AML-193 (cell line): ENCODE measurements at regions not wholly inside any gene's neighbourhood (a gene's known extent, or its start where the extent isn't known, plus 50 kb on each side); places are given as distances from the start of the nearest gene placed in this dataset.

Source experiments
- DNase-seq, 2 experiments: peaks; one replicate each; lab custom pipeline; 2025; lab: John Stamatoyannopoulos, UW

DNA sequence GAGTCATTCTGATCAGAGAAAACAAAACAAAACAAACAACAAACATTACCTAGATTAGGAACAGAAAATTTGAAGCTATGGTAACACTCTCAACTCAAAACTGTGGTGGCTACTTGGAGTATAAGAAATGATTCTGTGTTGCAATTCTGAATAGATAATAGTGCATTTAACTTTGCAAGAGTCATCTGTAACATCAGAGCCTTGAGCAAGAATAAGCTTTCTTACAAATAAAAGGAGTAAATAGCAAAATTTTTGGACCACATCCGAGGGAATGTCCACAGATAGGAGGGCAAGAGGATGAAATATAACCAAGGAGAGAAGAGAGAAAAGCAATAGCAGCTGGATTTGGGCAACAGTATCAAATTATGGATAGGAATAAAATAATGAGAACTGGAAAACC lies 1090.6 kb downstream of the SLC6A15 start:
- no peak for DNase-seq

DNA sequence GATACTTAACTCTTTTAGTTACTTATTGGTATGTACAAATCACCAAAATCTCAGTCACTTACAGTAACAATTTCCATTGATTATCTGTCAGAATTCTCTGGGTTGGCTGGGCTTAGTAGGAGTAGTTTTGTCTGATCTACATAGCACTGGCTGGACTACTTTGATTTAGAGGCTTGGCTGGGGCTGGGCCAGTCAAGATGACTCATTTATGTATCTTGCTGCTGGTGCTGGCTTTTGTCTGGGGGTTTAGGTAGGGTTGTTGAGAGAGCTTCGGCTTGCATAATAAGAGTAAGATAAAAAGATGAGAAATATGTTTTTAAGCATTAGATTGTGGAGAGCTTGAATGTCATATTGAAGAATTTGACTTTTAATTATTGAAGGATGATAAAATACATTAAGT lies 1093.7 kb downstream of the SLC6A15 start:
- DNase-seq = no peak

DNA sequence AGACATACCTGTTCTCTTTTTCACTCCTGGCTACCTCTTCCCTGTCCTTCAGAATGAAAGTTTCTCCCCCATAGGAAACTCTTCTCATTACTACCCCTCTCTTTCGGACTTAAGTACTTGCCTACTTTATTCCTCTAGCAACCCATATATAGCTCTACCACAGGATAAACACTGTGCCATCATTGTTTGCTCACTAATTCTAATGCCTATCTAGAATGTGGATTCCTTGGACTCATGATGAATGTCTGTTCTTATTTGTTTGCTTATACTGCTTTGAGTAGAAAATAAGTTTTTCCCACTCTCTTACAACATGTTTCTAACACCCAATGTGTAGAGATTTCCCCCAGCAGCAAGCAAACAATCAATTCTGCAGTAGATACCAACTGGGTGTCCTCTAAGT lies 1094.9 kb downstream of the SLC6A15 start:
- DNase-seq = no peak

GRCh38 chr12:83808591-83808990 lies 1104.0 kb downstream of the SLC6A15 start:
- no peak for DNase-seq

- no peak for DNase-seq
Measured at GRCh38 chr12:83807871-83808270, 1104.7 kb downstream of the SLC6A15 start.

DNA sequence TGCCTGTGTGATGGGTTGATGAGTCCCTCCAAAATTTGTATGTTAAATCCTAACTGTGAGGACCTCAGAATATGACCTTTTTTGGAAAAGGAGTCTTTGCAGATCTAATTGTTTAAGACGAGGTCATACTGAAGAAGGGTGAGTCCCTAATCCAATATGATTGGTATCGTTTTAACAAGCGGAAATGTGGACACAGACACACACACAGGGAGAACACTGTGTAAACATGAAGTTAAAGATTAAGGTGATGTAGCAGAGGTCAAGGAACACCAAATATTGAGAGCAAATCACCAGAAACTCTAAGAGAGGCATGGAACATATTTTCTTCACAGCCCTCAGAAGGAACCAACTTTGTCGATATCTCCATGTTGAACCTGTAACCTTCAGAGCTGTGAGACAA lies 1106.7 kb downstream of the SLC6A15 start:
- DNase-seq = no peak

- no peak for DNase-seq
Measured at GRCh38 chr12:83805156-83805772, 1107.3 kb downstream of the SLC6A15 start.

DNA sequence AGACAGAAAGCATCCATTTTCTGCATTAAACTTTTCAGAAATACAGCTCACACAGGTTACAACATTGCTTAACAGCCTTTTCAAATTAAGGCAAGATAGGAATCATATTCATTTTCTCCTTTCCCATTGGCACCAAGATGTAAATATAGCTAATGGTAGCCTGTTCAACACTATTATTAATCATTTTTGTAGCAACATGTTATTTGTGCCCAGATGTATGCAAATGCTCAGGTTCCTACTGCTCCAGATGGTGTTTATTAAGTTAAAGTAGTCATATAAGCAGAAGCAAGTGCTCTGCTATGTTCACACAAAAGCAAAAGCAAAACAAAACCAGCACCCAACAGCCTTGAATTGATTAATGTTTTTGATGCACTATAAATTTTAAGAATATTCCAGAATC lies 1110.6 kb downstream of the SLC6A15 start:
- no peak for DNase-seq

DNA sequence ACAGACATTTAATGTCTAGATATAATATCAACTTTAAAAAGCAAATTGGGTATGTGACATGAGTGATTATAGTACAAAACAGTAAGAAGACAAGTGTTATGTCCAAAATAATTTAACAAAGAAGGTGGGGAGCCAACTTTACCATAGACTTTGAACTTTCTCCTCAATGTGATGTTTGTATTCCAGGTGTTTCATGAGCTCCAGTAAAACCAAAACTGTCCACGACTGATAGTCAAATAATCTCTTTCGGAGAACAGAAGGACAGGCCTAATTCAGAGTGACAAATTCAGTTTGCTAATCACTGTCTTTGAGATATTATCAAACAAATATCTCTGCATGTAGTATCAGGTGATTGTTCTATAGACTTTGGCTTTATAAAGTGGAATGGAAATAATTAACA lies 1112.6 kb downstream of the SLC6A15 start:
- DNase-seq = no peak

- no peak for DNase-seq
Measured at GRCh38 chr12:83796531-83796930, 1109.8 kb downstream of the TMTC2 start.

DNA sequence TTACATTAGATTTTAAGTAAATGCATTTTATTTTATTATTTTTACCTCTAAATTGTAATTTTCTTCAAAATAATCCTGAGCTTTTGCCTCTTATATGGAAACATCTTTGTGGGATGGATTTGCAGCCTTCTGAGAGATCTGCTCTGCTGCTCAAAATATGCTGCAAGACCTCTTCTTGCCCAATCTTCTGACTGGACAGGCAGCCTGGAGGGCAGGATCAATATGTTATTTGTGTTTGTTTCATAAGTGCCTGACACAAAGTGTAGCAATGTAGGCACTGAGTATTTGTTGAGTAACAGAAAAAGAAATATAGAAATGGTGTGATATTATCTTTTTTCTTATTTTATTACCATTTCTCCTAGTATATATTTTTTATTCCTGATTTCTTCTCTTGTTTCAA lies 1106.9 kb downstream of the TMTC2 start:
- DNase-seq = no peak

DNA sequence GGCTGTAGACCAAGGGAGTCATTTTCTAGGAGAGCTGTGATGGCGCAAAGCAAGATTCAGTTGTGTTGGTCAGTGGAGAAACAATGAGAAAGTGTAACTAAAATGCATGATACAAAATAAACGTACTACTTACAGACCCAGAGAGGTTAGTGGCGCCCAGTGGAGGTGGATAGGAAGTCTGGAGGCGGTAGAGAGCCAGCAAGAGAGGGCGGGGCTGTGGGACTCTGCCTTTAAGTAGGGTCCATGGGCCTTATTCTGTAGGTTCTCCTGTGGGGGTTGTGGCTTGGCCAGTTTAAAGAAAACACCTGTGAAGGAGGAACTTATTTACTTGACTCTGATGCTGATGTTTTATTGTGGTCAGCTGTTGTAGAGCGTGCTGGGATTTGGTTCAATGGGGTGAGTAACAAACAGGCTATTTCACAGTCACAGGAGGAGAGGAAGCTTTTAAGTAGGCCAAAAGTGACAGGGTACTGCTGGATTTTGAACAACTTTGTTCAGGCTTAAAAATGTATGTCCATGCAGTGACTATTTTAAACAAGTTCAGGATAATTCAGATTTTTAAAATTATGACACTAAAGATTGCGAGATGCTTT lies 1097.7 kb downstream of the TMTC2 start:
- no peak for DNase-seq

DNA sequence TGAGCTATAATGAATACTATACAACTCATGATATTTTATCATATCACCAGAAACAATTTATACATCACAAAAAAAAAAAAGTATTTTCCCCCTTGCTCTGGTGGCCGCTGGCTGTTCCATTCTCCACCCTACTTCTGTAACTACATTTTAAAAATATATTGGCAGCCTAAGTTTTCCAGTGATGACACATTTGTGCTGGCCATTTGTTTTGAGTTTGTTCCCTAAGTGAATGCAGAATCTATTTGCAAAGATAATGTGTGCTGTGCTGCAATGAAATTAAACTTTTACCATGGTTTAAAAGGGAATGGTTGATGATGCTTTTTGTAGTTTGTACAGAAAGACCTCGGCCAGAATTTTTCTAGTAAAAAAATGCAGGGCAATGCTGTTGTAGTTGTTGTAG lies 1092.8 kb downstream of the TMTC2 start:
- no peak for DNase-seq

DNA sequence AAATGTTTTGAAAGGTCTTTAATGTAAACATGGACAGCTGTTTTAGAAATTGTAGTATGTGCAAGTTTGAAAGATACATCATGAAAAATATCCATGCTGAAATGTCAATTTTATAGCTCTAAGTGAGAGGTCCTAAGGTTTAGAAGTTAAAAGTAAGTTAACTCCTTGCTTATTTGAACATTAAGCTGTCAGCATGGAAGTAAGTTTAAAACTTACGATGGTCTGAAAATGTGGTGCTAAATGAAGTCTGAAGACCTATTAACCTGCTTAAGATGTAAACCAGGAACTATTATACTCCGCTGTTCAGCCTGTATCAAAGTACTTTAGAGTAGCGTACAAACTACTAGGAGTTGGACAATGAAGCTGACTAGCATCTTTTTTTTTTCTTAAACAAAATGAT lies 1082.4 kb downstream of the TMTC2 start:
- no peak for DNase-seq

DNA sequence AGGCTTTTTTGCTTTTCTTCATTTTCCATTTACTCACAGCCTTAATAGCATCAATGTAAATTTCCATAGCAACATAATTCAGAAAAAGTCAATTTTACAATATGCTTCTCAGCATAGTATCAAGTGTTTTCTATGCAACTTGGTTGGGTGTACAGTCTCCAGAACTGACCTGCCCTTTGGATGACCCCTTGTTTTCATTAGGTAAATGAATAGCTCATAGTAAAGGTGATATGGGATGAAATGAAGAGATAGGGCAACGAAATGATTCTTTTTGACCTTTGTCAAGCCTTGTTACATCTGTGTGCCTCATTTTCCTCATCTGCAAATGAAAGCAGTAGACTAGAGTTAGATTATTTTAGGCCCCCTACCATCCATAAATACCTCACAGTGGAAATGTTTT lies 1081.0 kb downstream of the TMTC2 start:
- DNase-seq = no peak

DNA sequence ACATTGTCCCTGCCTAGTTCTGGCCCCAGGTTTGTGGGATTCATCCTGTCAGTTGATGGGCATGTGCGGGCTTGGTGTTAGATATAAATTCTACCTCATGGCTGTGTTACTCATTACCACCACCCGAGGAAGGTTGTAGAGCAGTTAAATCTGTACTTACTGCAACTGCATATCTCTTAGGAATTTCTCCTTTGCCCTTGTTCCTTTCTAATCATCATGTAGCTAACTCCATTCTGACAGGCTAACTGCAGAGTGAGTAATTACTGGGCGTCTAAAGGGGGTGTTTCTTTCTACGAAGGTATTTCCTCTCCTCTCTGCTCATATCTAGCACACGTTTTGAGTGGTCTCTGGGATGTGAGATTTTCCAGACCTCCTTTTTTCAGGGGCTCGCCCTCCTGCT lies 1076.7 kb downstream of the TMTC2 start:
- no peak for DNase-seq

DNA sequence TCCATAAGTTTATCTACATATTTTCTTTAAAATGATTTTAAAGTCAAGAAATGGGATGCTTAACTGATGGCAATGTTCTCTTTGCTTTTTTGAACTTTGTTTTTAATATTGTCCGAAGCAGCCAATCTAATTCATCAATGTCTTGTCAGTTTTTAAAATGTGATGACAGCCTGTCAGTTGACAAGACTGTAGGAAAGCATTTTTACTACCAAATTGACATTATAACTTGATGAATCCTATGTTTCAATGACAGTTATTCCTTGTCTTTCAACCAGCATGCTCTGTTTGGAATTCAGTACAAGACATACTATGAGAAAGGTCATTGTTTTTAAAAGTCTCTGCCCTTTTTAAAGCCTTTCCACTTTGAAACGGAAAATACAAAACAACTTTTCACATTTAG lies 1073.2 kb downstream of the TMTC2 start:
- DNase-seq = no peak

DNA sequence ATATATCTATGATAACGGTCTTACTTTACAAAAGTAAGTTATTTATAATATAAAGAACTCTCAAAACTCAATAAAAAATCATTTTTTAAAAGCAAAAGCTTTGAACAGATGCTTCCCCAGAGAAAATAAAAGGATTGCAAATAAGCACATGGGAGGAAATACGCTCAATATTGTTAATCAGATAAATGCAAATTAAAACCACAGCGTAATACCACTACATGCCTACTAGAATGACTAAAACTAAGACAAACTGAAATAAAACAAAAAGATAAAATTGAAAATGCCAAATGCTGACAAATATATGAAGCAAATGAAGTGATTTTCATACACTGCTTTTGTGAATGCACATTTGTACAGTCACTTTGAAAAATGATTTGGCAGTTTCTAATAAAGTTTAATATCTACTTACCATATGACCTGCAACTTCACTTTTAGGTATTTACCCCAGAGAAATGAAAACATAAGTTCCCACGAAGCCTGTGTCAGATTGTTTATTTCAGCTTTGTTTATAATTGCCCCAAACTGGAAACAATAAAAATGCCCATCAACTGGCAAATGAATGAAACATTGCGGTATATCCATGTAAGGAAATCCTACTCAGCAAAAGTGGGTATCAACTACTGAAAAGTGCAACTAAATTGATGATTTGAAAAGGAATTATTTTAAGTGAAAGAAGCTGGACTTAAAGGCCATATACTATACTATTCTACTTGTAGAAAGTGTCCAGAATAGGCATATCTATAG lies 1072.4 kb downstream of the TMTC2 start:
- DNase-seq = no peak

GRCh38 chr12:83753904-83754303 lies 1067.2 kb downstream of the TMTC2 start:
- DNase-seq = no peak

GRCh38 chr12:83753205-83753604 lies 1066.5 kb downstream of the TMTC2 start:
- no peak for DNase-seq

DNA sequence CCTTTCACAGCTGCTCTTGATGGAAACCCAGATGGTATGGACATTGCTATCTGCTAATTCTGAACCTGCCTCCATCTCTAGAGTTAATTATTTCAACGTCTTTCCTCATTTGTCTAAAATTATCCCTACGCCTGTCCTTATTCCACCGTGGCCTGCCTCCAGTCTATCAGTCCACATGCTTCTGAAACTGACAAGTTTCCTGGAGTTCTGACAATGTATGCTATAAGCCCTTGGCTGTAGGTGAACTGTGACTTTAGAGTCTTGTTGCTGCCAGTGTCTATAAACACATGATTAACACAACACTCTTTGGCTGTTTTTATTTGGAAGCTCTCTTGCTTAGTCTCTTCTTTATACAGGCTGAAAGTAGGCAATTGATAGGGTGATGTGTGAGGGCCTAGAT lies 1052.9 kb downstream of the TMTC2 start:
- DNase-seq = no peak

GRCh38 chr12:83710851-83711250 lies 1024.1 kb downstream of the TMTC2 start:
- no peak for DNase-seq

DNA sequence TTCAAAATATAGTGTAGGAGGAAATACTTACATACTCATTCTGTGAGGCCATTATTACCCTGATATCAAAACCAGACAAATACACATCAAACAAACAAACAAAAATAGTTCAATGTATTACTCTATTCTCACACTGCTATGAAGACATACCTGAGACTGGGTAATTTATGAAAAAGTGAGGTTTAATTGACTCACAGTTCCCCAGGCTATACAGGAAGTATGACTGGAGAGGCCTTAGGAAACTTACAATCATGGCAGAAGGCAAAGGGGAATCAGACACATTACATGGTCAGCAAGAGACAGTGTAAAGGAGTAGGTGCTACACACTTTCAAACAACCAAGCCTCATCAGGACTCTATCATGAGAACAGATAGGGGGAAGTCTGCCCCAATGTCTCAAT lies 1023.2 kb downstream of the TMTC2 start:
- no peak for DNase-seq

GRCh38 chr12:83700838-83701237 lies 1014.1 kb downstream of the TMTC2 start:
- no peak for DNase-seq
